Upper lobe of right lung (tissue), 1 donor: ENCODE measurements at regions not wholly inside any gene's neighbourhood (a gene's known extent, or its start where the extent isn't known, plus 50 kb on each side); places are given as distances from the start of the nearest gene placed in this dataset.

Experiments
- ATAC-seq: fragments of 200-7000 bp; cut with Tn5 transposase; one replicate; pipeline ENCODE4 v1.9.1; 2020; ENCODE audit warnings: mild to moderate bottlenecking, moderate library complexity
- DNase-seq: peaks from one replicate; pipeline ENCODE4 v3.0.0-alpha.2; 2020
- H3K27ac ChIP-seq: fragments of 200-600 bp; one replicate; pipeline ENCODE4 v1.8.0; 2022
- H3K27me3 ChIP-seq: fragments of 200-600 bp; one replicate; pipeline ENCODE4 v1.8.0; 2022; ENCODE audit warnings: mild to moderate bottlenecking
- H3K36me3 ChIP-seq: fragments of 200-600 bp; one replicate; pipeline ENCODE4 v1.8.0; 2022
- H3K4me1 ChIP-seq: fragments of 200-600 bp; one replicate; pipeline ENCODE4 v1.8.0; 2022
- H3K4me3 ChIP-seq: fragments of 200-600 bp; one replicate; pipeline ENCODE4 v1.8.0; 2022; ENCODE audit warnings: mild to moderate bottlenecking
- H3K9me3 ChIP-seq: fragments of 200-600 bp; one replicate; pipeline ENCODE4 v1.8.0; 2022
- CTCF ChIP-seq: fragments of 200-600 bp; IDR thresholded peaks from one replicate; pipeline ENCODE4 v1.8.0; 2022; ENCODE audit warnings: antibody characterized with exemption
- intact Hi-C: fragments of 100-400 bp; cut with DNase I; formaldehyde crosslinking; loops from one replicate; pipeline ENCODE4 v1.11.0; 2022
- donor health status: DM: no; HTN: yes; CAD: no; lungs with severe emphysema.

GRCh38 chr5:130689831-130690230 lies 475.2 kb downstream of the HINT1 start:
- no peak for ATAC-seq

GRCh38 chr5:130687085-130687733 lies 477.8 kb downstream of the HINT1 start:
- no peak overlapping the region for H3K27ac ChIP-seq
- intact Hi-C loops, result no loop called here
- no peaks in the 10 kb centered on the region for H3K4me1 ChIP-seq
- H3K27me3 ChIP-seq, result no peaks in the 10 kb centered on the region
- ATAC-seq (no peak), DNase-seq (no peak)
- TF ChIP-seq CTCF, result no peak
- no peak overlapping the region for H3K4me3 ChIP-seq
- no peaks in the 10 kb centered on the region for H3K9me3 ChIP-seq
- H3K36me3 ChIP-seq, result no peaks in the 10 kb centered on the region

More at GRCh38 chr5:130689831-130690230, 475.2 kb downstream of the HINT1 start:
- Histone ChIP-seq H3K4me3 (no peak overlapping the region), H3K27me3 (no peaks in the 10 kb centered on the region), H3K36me3 (no peaks in the 10 kb centered on the region), H3K9me3 (no peaks in the 10 kb centered on the region), H3K27ac (no peak overlapping the region), H3K4me1 (no peaks in the 10 kb centered on the region)
- no peak for TF ChIP-seq CTCF
- DNase-seq, result no peak
- intact Hi-C loops, result no loop called here

- no peak for DNase-seq
- no peaks in the 10 kb centered on the region for H3K36me3 ChIP-seq
- intact Hi-C loops, result no loop called here
- no peaks in the 10 kb centered on the region for H3K4me1 ChIP-seq
- H3K4me3 ChIP-seq, result no peak overlapping the region
- H3K27ac ChIP-seq, result no peak overlapping the region
- H3K27me3 ChIP-seq, result no peaks in the 10 kb centered on the region
- no peak for ATAC-seq
- no peak for TF ChIP-seq CTCF
- H3K9me3 ChIP-seq, result no peaks in the 10 kb centered on the region
Measured at GRCh38 chr5:130678637-130679036, 486.4 kb downstream of the HINT1 start.

GRCh38 chr5:130666462-130666861 lies 498.6 kb downstream of the HINT1 start:
- intact Hi-C loops, result no loop called here
- DNase-seq, result no peak
- no peak overlapping the region for H3K4me3 ChIP-seq
- ATAC-seq, result no peak
- H3K4me1 ChIP-seq, result no peaks in the 10 kb centered on the region
- no peaks in the 10 kb centered on the region for H3K36me3 ChIP-seq
- TF ChIP-seq CTCF, result no peak
- no peak overlapping the region for H3K27ac ChIP-seq
- no peaks in the 10 kb centered on the region for H3K9me3 ChIP-seq
- H3K27me3 ChIP-seq, result no peaks in the 10 kb centered on the region

GRCh38 chr5:130652176-130652575 lies 512.9 kb downstream of the HINT1 start:
- Histone ChIP-seq H3K27ac (no peak overlapping the region), H3K36me3 (no peaks in the 10 kb centered on the region), H3K27me3 (no peaks in the 10 kb centered on the region), H3K4me3 (no peak overlapping the region), H3K9me3 (no peaks in the 10 kb centered on the region), H3K4me1 (no peaks in the 10 kb centered on the region)
- TF ChIP-seq CTCF, result no peak
- no peak for DNase-seq
- no peak for ATAC-seq
- intact Hi-C loops, result no loop called here

GRCh38 chr5:130651440-130651839 lies 513.6 kb downstream of the HINT1 start:
- no peak for ATAC-seq
- no peak for DNase-seq
- intact Hi-C loops, result no loop called here
- H3K27me3 ChIP-seq, result no peaks in the 10 kb centered on the region
- H3K4me3 ChIP-seq, result no peak overlapping the region
- no peaks in the 10 kb centered on the region for H3K4me1 ChIP-seq
- H3K36me3 ChIP-seq, result no peaks in the 10 kb centered on the region
- no peak overlapping the region for H3K27ac ChIP-seq
- no peaks in the 10 kb centered on the region for H3K9me3 ChIP-seq
- no peak for TF ChIP-seq CTCF
